Right ventricle myocardium superior (tissue), 1 donor: ENCODE measurements at regions not wholly inside any gene's neighbourhood (a gene's known extent, or its start where the extent isn't known, plus 50 kb on each side); places are given as distances from the start of the nearest gene placed in this dataset.
A peak's percentile ranks its signal among the peaks of the same experiment; 100 is the strongest.
"Not testable (repeated sequence)": the region's sequence is repeated elsewhere in the genome, so short reads cannot be mapped to it uniquely, and the experiment has no call there.

Source experiments
- ATAC-seq: fragments of 200-7000 bp; cut with Tn5 transposase; one replicate; pipeline ENCODE4 v1.9.1; 2020; ENCODE audit warnings: mild to moderate bottlenecking; ENCODE audit not compliant: poor library complexity
- DNase-seq: peaks from one replicate; pipeline ENCODE4 v3.0.0-alpha.2; 2020
- intact Hi-C: fragments of 100-400 bp; cut with DNase I; formaldehyde crosslinking; loops from one replicate; pipeline ENCODE4 v1.11.2; 2022
- donor health status: DM: no; HTN: yes; CAD: no; lungs with severe emphysema.

GRCh38 chr11:100525197-100525596 is 161.9 kb upstream of the ARHGAP42 start:
- intact Hi-C loops = no loop called here
- no peak for DNase-seq
- no peak for ATAC-seq

GRCh38 chr11:100525635-100526034 is 161.5 kb upstream of the ARHGAP42 start:
- DNase-seq = no peak
- intact Hi-C loops = no loop called here
- ATAC-seq = no peak

GRCh38 chr11:100528872-100529416 is 158.1 kb upstream of the ARHGAP42 start:
- DNase-seq (no peak), ATAC-seq (no peak)
- intact Hi-C loops = no loop called here

GRCh38 chr11:100531290-100531689 is 155.8 kb upstream of the ARHGAP42 start:
- intact Hi-C loops, ATAC-seq, DNase-seq: not testable (repeated sequence)

- intact Hi-C loops = no loop called here
- DNase-seq (no peak), ATAC-seq (no peak)
Measured at GRCh38 chr11:100536979-100537378, 150.1 kb upstream of the ARHGAP42 start.

- intact Hi-C loops = no loop called here
- ATAC-seq (no peak), DNase-seq (no peak)
Measured at GRCh38 chr11:100543386-100543785, 143.7 kb upstream of the ARHGAP42 start.

- ATAC-seq (no peak), DNase-seq (no peak)
- intact Hi-C loops = no loop called here
Measured at GRCh38 chr11:100545556-100545955, 141.5 kb upstream of the ARHGAP42 start.

- ATAC-seq (no peak), DNase-seq (no peak)
- intact Hi-C loops = no loop called here
Measured at GRCh38 chr11:100545970-100546369, 141.1 kb upstream of the ARHGAP42 start.

- ATAC-seq = no peak
- intact Hi-C loops = no loop called here
- no peak for DNase-seq
Measured at GRCh38 chr11:100546714-100547113, 140.4 kb upstream of the ARHGAP42 start.

- DNase-seq = no peak
- intact Hi-C loops = no loop called here
- no peak for ATAC-seq
Measured at GRCh38 chr11:100550298-100550697, 136.8 kb upstream of the ARHGAP42 start.

GRCh38 chr11:100550912-100551632 is 136.0 kb upstream of the ARHGAP42 start:
- ATAC-seq (no peak), DNase-seq (no peak)
- intact Hi-C loops = no loop called here

GRCh38 chr11:100555931-100556330 is 131.2 kb upstream of the ARHGAP42 start:
- intact Hi-C loops = no loop called here
- ATAC-seq (no peak), DNase-seq (no peak)

- ATAC-seq (no peak), DNase-seq (no peak)
- intact Hi-C loops = no loop called here
Measured at GRCh38 chr11:100556781-100557180, 130.3 kb upstream of the ARHGAP42 start.

- intact Hi-C loops = no loop called here
- DNase-seq (no peak), ATAC-seq (no peak)
Measured at GRCh38 chr11:100557830-100558611, 129.1 kb upstream of the ARHGAP42 start.

GRCh38 chr11:100560606-100561005 is 126.5 kb upstream of the ARHGAP42 start:
- intact Hi-C loops = loop anchor here (10.0 kb wide), 1 partner anchor 116 kb away; no protein-coding TSS in a partner anchor
- ATAC-seq (peak; percentile 59), DNase-seq (no peak)

GRCh38 chr11:100561323-100561722 is 125.8 kb upstream of the ARHGAP42 start:
- intact Hi-C loops = loop anchor here (10.0 kb wide), 1 partner anchor 117 kb away; no protein-coding TSS in a partner anchor
- ATAC-seq = peak; percentile 30

GRCh38 chr11:100562128-100562527 is 125.0 kb upstream of the ARHGAP42 start:
- DNase-seq (no peak), ATAC-seq (peak; percentile 81)
- intact Hi-C loops = loop anchor here (10.0 kb wide), 1 partner anchor 117 kb away; no protein-coding TSS in a partner anchor

More at GRCh38 chr11:100561323-100561722, 125.8 kb upstream of the ARHGAP42 start:
- DNase-seq = no peak

- DNase-seq (no peak), ATAC-seq (no peak)
- intact Hi-C loops = loop anchor here (10.0 kb wide), 1 partner anchor 119 kb away; no protein-coding TSS in a partner anchor
Measured at GRCh38 chr11:100563541-100564280, 123.4 kb upstream of the ARHGAP42 start.
